ES-I3 (cell line): ENCODE measurements at regions not wholly inside any gene's neighbourhood (a gene's known extent, or its start where the extent isn't known, plus 50 kb on each side); places are given as distances from the start of the nearest gene placed in this dataset.
"Not testable (repeated sequence)": the region's sequence is repeated elsewhere in the genome, so short reads cannot be mapped to it uniquely, and the experiment has no call there.

Source experiments
- H3K36me3 ChIP-seq: 2 replicates; pipeline ENCODE4 v1.6.1; 2013; ENCODE audit warnings: mild to moderate bottlenecking, low read length, control low read depth, moderate library complexity; ENCODE audit not compliant: insufficient read depth
- H3K4me1 ChIP-seq: 2 replicates; pipeline ENCODE4 v1.6.1; 2013; ENCODE audit warnings: mild to moderate bottlenecking, control low read depth, low read length; ENCODE audit not compliant: insufficient read depth
- H3K9ac ChIP-seq: 2 replicates; pipeline ENCODE4 v1.6.1; 2013; ENCODE audit warnings: low read depth, mild to moderate bottlenecking, low read length, moderate library complexity
- H3K9me3 ChIP-seq: 2 replicates; pipeline ENCODE4 v1.6.1; 2013; ENCODE audit warnings: mild to moderate bottlenecking, low read length, moderate library complexity; ENCODE audit not compliant: control insufficient read depth, insufficient read depth

- H3K36me3 ChIP-seq = no peaks in the 10 kb centered on the region
Observed at GRCh38 chr3:23114432-23114831, 88.7 kb upstream of the UBE2E2 start.

GRCh38 chr3:23115171-23115877 lies 87.8 kb upstream of the UBE2E2 start:
- no peaks in the 10 kb centered on the region for H3K36me3 ChIP-seq
- no peak overlapping the region for H3K9ac ChIP-seq
- H3K9me3 ChIP-seq = no peaks in the 10 kb centered on the region
- 0 out of 2 replicates have a peak, but pooled peaks cover 5% of the 10 kb centered on the region for H3K4me1 ChIP-seq

More at GRCh38 chr3:23114432-23114831, 88.7 kb upstream of the UBE2E2 start:
- H3K4me1 ChIP-seq = 0 out of 2 replicates have a peak, but pooled peaks cover 5% of the 10 kb centered on the region
- H3K9me3 ChIP-seq = no peaks in the 10 kb centered on the region
- H3K9ac ChIP-seq = no peak overlapping the region

- no peak overlapping the region for H3K9ac ChIP-seq
- H3K4me1 ChIP-seq = 0 out of 2 replicates have a peak, but pooled peaks cover 5% of the 10 kb centered on the region
- H3K9me3 ChIP-seq = no peaks in the 10 kb centered on the region
- no peaks in the 10 kb centered on the region for H3K36me3 ChIP-seq
Observed at GRCh38 chr3:23116081-23116837, 86.9 kb upstream of the UBE2E2 start.

- H3K9ac ChIP-seq = no peak overlapping the region
- H3K4me1 ChIP-seq = 0 out of 2 replicates have a peak, but pooled peaks cover 5% of the 10 kb centered on the region
- no peaks in the 10 kb centered on the region for H3K9me3 ChIP-seq
- no peaks in the 10 kb centered on the region for H3K36me3 ChIP-seq
Observed at GRCh38 chr3:23117856-23118255, 85.3 kb upstream of the UBE2E2 start.

GRCh38 chr3:23127196-23127595 lies 75.9 kb upstream of the UBE2E2 start:
- Histone ChIP-seq H3K4me1 (no peaks in the 10 kb centered on the region), H3K9me3 (no peaks in the 10 kb centered on the region)

GRCh38 chr3:23128655-23129054 lies 74.5 kb upstream of the UBE2E2 start:
- no peaks in the 10 kb centered on the region for H3K9me3 ChIP-seq
- no peaks in the 10 kb centered on the region for H3K36me3 ChIP-seq
- H3K9ac ChIP-seq = no peak overlapping the region
- no peaks in the 10 kb centered on the region for H3K4me1 ChIP-seq

More at GRCh38 chr3:23127196-23127595, 75.9 kb upstream of the UBE2E2 start:
- Histone ChIP-seq H3K9ac (no peak overlapping the region), H3K36me3 (no peaks in the 10 kb centered on the region)

GRCh38 chr3:23129117-23129516 lies 74.0 kb upstream of the UBE2E2 start:
- no peaks in the 10 kb centered on the region for H3K4me1 ChIP-seq
- H3K9me3 ChIP-seq = no peaks in the 10 kb centered on the region
- no peaks in the 10 kb centered on the region for H3K36me3 ChIP-seq
- H3K9ac ChIP-seq = no peak overlapping the region

GRCh38 chr3:23129817-23130216 lies 73.3 kb upstream of the UBE2E2 start:
- H3K9ac ChIP-seq = no peak overlapping the region
- no peaks in the 10 kb centered on the region for H3K4me1 ChIP-seq
- no peaks in the 10 kb centered on the region for H3K36me3 ChIP-seq
- no peaks in the 10 kb centered on the region for H3K9me3 ChIP-seq

GRCh38 chr3:23130406-23130805 lies 72.7 kb upstream of the UBE2E2 start:
- H3K4me1 ChIP-seq = no peaks in the 10 kb centered on the region
- no peaks in the 10 kb centered on the region for H3K9me3 ChIP-seq
- H3K9ac ChIP-seq = no peak overlapping the region
- no peaks in the 10 kb centered on the region for H3K36me3 ChIP-seq

- Histone ChIP-seq H3K36me3 (no peaks in the 10 kb centered on the region), H3K9ac (no peak overlapping the region), H3K4me1 (no peaks in the 10 kb centered on the region), H3K9me3 (no peaks in the 10 kb centered on the region)
Observed at GRCh38 chr3:23135026-23135785, 67.9 kb upstream of the UBE2E2 start.

GRCh38 chr3:23136054-23136453 lies 67.1 kb upstream of the UBE2E2 start:
- no peak overlapping the region for H3K9ac ChIP-seq
- no peaks in the 10 kb centered on the region for H3K9me3 ChIP-seq
- no peaks in the 10 kb centered on the region for H3K4me1 ChIP-seq
- H3K36me3 ChIP-seq = no peaks in the 10 kb centered on the region

GRCh38 chr3:23144051-23144450 lies 59.1 kb upstream of the UBE2E2 start:
- not testable (repeated sequence) for H3K4me1 ChIP-seq, H3K9me3 ChIP-seq, H3K9ac ChIP-seq, H3K36me3 ChIP-seq

GRCh38 chr3:23146163-23146562 lies 57.0 kb upstream of the UBE2E2 start:
- Histone ChIP-seq H3K9ac (no peak overlapping the region), H3K36me3 (no peaks in the 10 kb centered on the region), H3K4me1 (no peaks in the 10 kb centered on the region), H3K9me3 (no peaks in the 10 kb centered on the region)

- Histone ChIP-seq H3K9ac (no peak overlapping the region), H3K4me1 (peaks cover 5% of the 10 kb centered on the region; the same call in 1 of the 2 replicates), H3K36me3 (no peaks in the 10 kb centered on the region), H3K9me3 (no peaks in the 10 kb centered on the region)
Observed at GRCh38 chr3:23152989-23153388, 50.1 kb upstream of the UBE2E2 start.
